Spleen (tissue), 7 donors: ENCODE measurements at regions not wholly inside any gene's neighbourhood (a gene's known extent, or its start where the extent isn't known, plus 50 kb on each side); places are given as distances from the start of the nearest gene placed in this dataset.
"Not testable (repeated sequence)": the region's sequence is repeated elsewhere in the genome, so short reads cannot be mapped to it uniquely, and the experiment has no call there.

Experiments used
- CTCF ChIP-seq, 11 experiments: fragments of 200-600 bp in 7 of 11; fragments of 450-650 bp in 4 of 11; sonication (generic) in 4 of 11; IDR thresholded peaks in 8 of 11; conservative IDR thresholded peaks in 3 of 11; 1 replicate in 7 of 11; 2 replicates in 4 of 11; pipeline versions ENCODE4 v1.4.0 to v1.8.0; 2016 to 2021; ENCODE audit warnings: antibody characterized with exemption in 11 of 11, inconsistent platforms in 4 of 11, mild to moderate bottlenecking in 1 of 11
- POLR2A ChIP-seq, 3 donors: fragments of 450-650 bp; IDR thresholded peaks; one replicate each; pipeline ENCODE4 v1.5.1; 2017; ENCODE audit warnings: antibody characterized with exemption in 3 of 3, mild to moderate bottlenecking in 1 of 3
- POLR2AphosphoS5 ChIP-seq, 3 donors: sonication (generic); formaldehyde crosslinking; IDR thresholded peaks; one replicate each; pipeline ENCODE4 v1.5.1; 2017; ENCODE audit warnings: antibody characterized with exemption in 3 of 3
- donor health status: DM: no; HTN: no; CAD: no; lungs with moderate emphysema.
- donor health status: DM: no; HTN: no; CAD: no.
- donor health status: DM: no; HTN: no; CAD: no.

GRCh38 chr12:8291764-8292163 is 64.3 kb upstream of the FAM90A1 start:
- TF ChIP-seq POLR2A (IDR thresholded peaks at IDR 0.05); POLR2AphosphoS5 (IDR thresholded peaks at IDR 0.05); CTCF (IDR thresholded peaks at IDR 0.05 in 8 of 11, conservative IDR thresholded peaks at IDR 0.05 in 3 of 11): not testable (repeated sequence)
